NCI-H1436 (cell line): ENCODE measurements at regions not wholly inside any gene's neighbourhood (a gene's known extent, or its start where the extent isn't known, plus 50 kb on each side); places are given as distances from the start of the nearest gene placed in this dataset.

Source experiments
- DNase-seq: peaks from one replicate; lab custom pipeline; 2025; lab: John Stamatoyannopoulos, UW

GRCh38 chr15:67000896-67001295 lies 64.5 kb upstream of the SMAD3 start:
- no peak for DNase-seq

- no peak for DNase-seq
These were observed 63.0 kb upstream of the SMAD3 start for GRCh38 chr15:67002368-67002767.

- no peak for DNase-seq
These were observed 61.8 kb upstream of the SMAD3 start for GRCh38 chr15:67003586-67003985.

- no peak for DNase-seq
These were observed 61.3 kb upstream of the SMAD3 start for GRCh38 chr15:67004142-67004541.

- no peak for DNase-seq
These were observed 60.0 kb upstream of the SMAD3 start for GRCh38 chr15:67005294-67005996.

- DNase-seq: no peak
These were observed 59.0 kb upstream of the SMAD3 start for GRCh38 chr15:67006083-67007065.

GRCh38 chr15:67009576-67010569 lies 55.5 kb upstream of the SMAD3 start:
- DNase-seq: no peak

GRCh38 chr15:67010898-67011616 lies 54.3 kb upstream of the SMAD3 start:
- DNase-seq: no peak

GRCh38 chr15:67011617-67012005 lies 53.8 kb upstream of the SMAD3 start:
- no peak for DNase-seq

GRCh38 chr15:67013696-67014095 lies 51.7 kb upstream of the SMAD3 start:
- DNase-seq: no peak
